ENCODE measurements at regions not wholly inside any gene's neighbourhood (a gene's known extent, or its start where the extent isn't known, plus 50 kb on each side); places are given as distances from the start of the nearest gene placed in this dataset.

GRCh38 chrY:12479382-12479781 lies 221.6 kb upstream of the USP9Y start:
- TF ChIP-seq POLR2A (IDR thresholded peaks at IDR 0.05) (no peak), CTCF (IDR thresholded peaks at IDR 0.05 in 4 of 5, conservative IDR thresholded peaks at IDR 0.05 in 1 of 5) (no peak)

Measured in gastrocnemius medialis (tissue), 4 donors.